ENCODE measurements at regions not wholly inside any gene's neighbourhood (a gene's known extent, or its start where the extent isn't known, plus 50 kb on each side); places are given as distances from the start of the nearest gene placed in this dataset.
"Not testable (repeated sequence)": the region's sequence is repeated elsewhere in the genome, so short reads cannot be mapped to it uniquely, and the experiment has no call there.

- DNase-seq = peak in 1 of 58 donors; percentile 5
These were observed 217.0 kb upstream of the OBI1 start for GRCh38 chr13:78875792-78876580.

GRCh38 chr13:78868991-78869390 lies 210.0 kb upstream of the OBI1 start:
- no peak for DNase-seq

- DNase-seq = no peak
These were observed 208.7 kb upstream of the OBI1 start for GRCh38 chr13:78867655-78868054.

- not testable (repeated sequence) for DNase-seq
These were observed 207.1 kb upstream of the OBI1 start for GRCh38 chr13:78866076-78866475.

- DNase-seq = no peak
These were observed 203.5 kb upstream of the OBI1 start for GRCh38 chr13:78862446-78862845.

GRCh38 chr13:78852709-78853108 lies 193.8 kb upstream of the OBI1 start:
- DNase-seq = no peak

- DNase-seq = no peak
These were observed 186.9 kb upstream of the OBI1 start for GRCh38 chr13:78845656-78846365.

GRCh38 chr13:78844106-78844505 lies 185.2 kb upstream of the OBI1 start:
- DNase-seq = no peak

- DNase-seq = no peak
These were observed 182.5 kb upstream of the OBI1 start for GRCh38 chr13:78841358-78841963.

- DNase-seq = no peak
These were observed 177.4 kb upstream of the OBI1 start for GRCh38 chr13:78836238-78836784.

- no peak for DNase-seq
These were observed 173.5 kb upstream of the OBI1 start for GRCh38 chr13:78832461-78832860.

- DNase-seq = no peak
These were observed 171.6 kb upstream of the OBI1 start for GRCh38 chr13:78830508-78830907.

GRCh38 chr13:78829821-78830220 lies 170.9 kb upstream of the OBI1 start:
- no peak for DNase-seq

- DNase-seq = no peak
These were observed 168.5 kb upstream of the OBI1 start for GRCh38 chr13:78827471-78827870.

- no peak for DNase-seq
These were observed 168.0 kb upstream of the OBI1 start for GRCh38 chr13:78826936-78827335.

GRCh38 chr13:78826312-78826711 lies 167.4 kb upstream of the OBI1 start:
- DNase-seq = no peak

GRCh38 chr13:78820541-78820940 lies 161.6 kb upstream of the OBI1 start:
- DNase-seq = no peak

- no peak for DNase-seq
These were observed 157.6 kb upstream of the OBI1 start for GRCh38 chr13:78816592-78816991.

- DNase-seq = no peak
These were observed 157.2 kb upstream of the OBI1 start for GRCh38 chr13:78816154-78816553.

GRCh38 chr13:78806457-78806856 lies 147.5 kb upstream of the OBI1 start:
- no peak for DNase-seq

- no peak for DNase-seq
These were observed 144.0 kb upstream of the OBI1 start for GRCh38 chr13:78802912-78803311.

GRCh38 chr13:78787190-78787589 lies 128.2 kb upstream of the OBI1 start:
- DNase-seq = no peak
